GM19438 (cell line): ENCODE measurements at regions not wholly inside any gene's neighbourhood (a gene's known extent, or its start where the extent isn't known, plus 50 kb on each side); places are given as distances from the start of the nearest gene placed in this dataset.

Experiments
- ATAC-seq: cut with Tn5 transposase; IDR thresholded peaks from one replicate; pipeline ENCODE4 v1.9.1; 2021; ENCODE audit warnings: low read depth; ENCODE audit not compliant: unreplicated experiment

- ATAC-seq: no peak
These were observed 206.5 kb upstream of the AGAP1 start for GRCh38 chr2:235287375-235287733.

- no peak for ATAC-seq
These were observed 202.4 kb upstream of the AGAP1 start for GRCh38 chr2:235291461-235291860.

- ATAC-seq: no peak
These were observed 200.8 kb upstream of the AGAP1 start for GRCh38 chr2:235293061-235293460.

- ATAC-seq: no peak
These were observed 198.0 kb upstream of the AGAP1 start for GRCh38 chr2:235295831-235296230.

- no peak for ATAC-seq
These were observed 193.3 kb upstream of the AGAP1 start for GRCh38 chr2:235300368-235301201.

- ATAC-seq: no peak
These were observed 192.4 kb upstream of the AGAP1 start for GRCh38 chr2:235301202-235302076.

- ATAC-seq: no peak
These were observed 191.6 kb upstream of the AGAP1 start for GRCh38 chr2:235302263-235302662.

- no peak for ATAC-seq
These were observed 190.1 kb upstream of the AGAP1 start for GRCh38 chr2:235303499-235304291.

GRCh38 chr2:235305678-235306077 is 188.2 kb upstream of the AGAP1 start:
- no peak for ATAC-seq

- no peak for ATAC-seq
These were observed 182.8 kb upstream of the AGAP1 start for GRCh38 chr2:235311044-235311443.

- ATAC-seq: no peak
These were observed 181.3 kb upstream of the AGAP1 start for GRCh38 chr2:235312571-235312970.

- ATAC-seq: no peak
These were observed 179.4 kb upstream of the AGAP1 start for GRCh38 chr2:235314371-235314930.

GRCh38 chr2:235319095-235319494 is 174.7 kb upstream of the AGAP1 start:
- ATAC-seq: no peak

- ATAC-seq: no peak
These were observed 173.5 kb upstream of the AGAP1 start for GRCh38 chr2:235320326-235320725.

GRCh38 chr2:235324324-235324723 is 169.5 kb upstream of the AGAP1 start:
- ATAC-seq: no peak

GRCh38 chr2:235325151-235325550 is 168.7 kb upstream of the AGAP1 start:
- no peak for ATAC-seq

- ATAC-seq: no peak
These were observed 164.9 kb upstream of the AGAP1 start for GRCh38 chr2:235328991-235329390.

GRCh38 chr2:235330775-235331451 is 162.9 kb upstream of the AGAP1 start:
- no peak for ATAC-seq

GRCh38 chr2:235332240-235332890 is 161.5 kb upstream of the AGAP1 start:
- no peak for ATAC-seq

GRCh38 chr2:235333076-235333475 is 160.8 kb upstream of the AGAP1 start:
- no peak for ATAC-seq
